Coronary artery (tissue), 2 donors: ENCODE measurements at regions not wholly inside any gene's neighbourhood (a gene's known extent, or its start where the extent isn't known, plus 50 kb on each side); places are given as distances from the start of the nearest gene placed in this dataset.

ENCODE experiments used
- DNase-seq: peaks from one replicate; pipeline ENCODE4 v3.0.0-alpha.2; 2017; ENCODE audit warnings: low spot score
- H3K27ac ChIP-seq, 2 donors: fragments of 200-600 bp; sonication (generic); one replicate each; pipeline ENCODE4 v1.5.1; 2016 to 2019
- H3K4me3 ChIP-seq: fragments of 200-600 bp; sonication (generic); 2 replicates; pipeline ENCODE4 v1.5.1; 2016; ENCODE audit warnings: mild to moderate bottlenecking, moderate library complexity
- CTCF ChIP-seq: fragments of 200-600 bp; sonication (generic); IDR thresholded peaks from one replicate; pipeline ENCODE4 v1.5.1; 2019; ENCODE audit warnings: antibody characterized with exemption

GRCh38 chr9:80926611-80927010, 762.7 kb downstream of the TLE1 start:
- H3K4me3 ChIP-seq = no peak overlapping the region
- H3K27ac ChIP-seq = no peak overlapping the region
- no peak for TF ChIP-seq CTCF
- no peak for DNase-seq

GRCh38 chr9:80922544-80922943, 766.8 kb downstream of the TLE1 start:
- no peak overlapping the region for H3K27ac ChIP-seq
- no peak overlapping the region for H3K4me3 ChIP-seq
- DNase-seq = no peak
- TF ChIP-seq CTCF = no peak

GRCh38 chr9:80906728-80907127, 782.6 kb downstream of the TLE1 start:
- TF ChIP-seq CTCF = no peak
- Histone ChIP-seq H3K27ac (no peak overlapping the region), H3K4me3 (no peak overlapping the region)
- no peak for DNase-seq

GRCh38 chr9:80899208-80899607, 790.1 kb downstream of the TLE1 start:
- Histone ChIP-seq H3K27ac (no peak overlapping the region), H3K4me3 (no peak overlapping the region)
- DNase-seq = no peak
- TF ChIP-seq CTCF = no peak

- Histone ChIP-seq H3K4me3 (no peak overlapping the region), H3K27ac (no peak overlapping the region)
- no peak for TF ChIP-seq CTCF
- DNase-seq = no peak
Observed at GRCh38 chr9:80893190-80893589, 796.2 kb downstream of the TLE1 start.

- TF ChIP-seq CTCF = no peak
- no peak for DNase-seq
- Histone ChIP-seq H3K4me3 (no peak overlapping the region), H3K27ac (no peak overlapping the region)
Observed at GRCh38 chr9:80892703-80893102, 796.6 kb downstream of the TLE1 start.

GRCh38 chr9:80890124-80890523, 799.2 kb downstream of the TLE1 start:
- no peak for TF ChIP-seq CTCF
- Histone ChIP-seq H3K4me3 (no peak overlapping the region), H3K27ac (no peak overlapping the region)
- no peak for DNase-seq
